ENCODE measurements at regions not wholly inside any gene's neighbourhood (a gene's known extent, or its start where the extent isn't known, plus 50 kb on each side); places are given as distances from the start of the nearest gene placed in this dataset.
"Not testable (repeated sequence)": the region's sequence is repeated elsewhere in the genome, so short reads cannot be mapped to it uniquely, and the experiment has no call there.

GRCh38 chr12:63337158-63337557, 186.2 kb upstream of the AVPR1A start:
- DNase-seq (ENCODE audit: missing footprints); intact Hi-C loops (cut with DNase I); ATAC-seq: not testable (repeated sequence)

GRCh38 chr12:63326260-63326659, 175.3 kb upstream of the AVPR1A start:
- intact Hi-C loops (cut with DNase I) = no loop called here
- no peak for ATAC-seq
- DNase-seq (ENCODE audit: missing footprints) = no peak

DNA sequence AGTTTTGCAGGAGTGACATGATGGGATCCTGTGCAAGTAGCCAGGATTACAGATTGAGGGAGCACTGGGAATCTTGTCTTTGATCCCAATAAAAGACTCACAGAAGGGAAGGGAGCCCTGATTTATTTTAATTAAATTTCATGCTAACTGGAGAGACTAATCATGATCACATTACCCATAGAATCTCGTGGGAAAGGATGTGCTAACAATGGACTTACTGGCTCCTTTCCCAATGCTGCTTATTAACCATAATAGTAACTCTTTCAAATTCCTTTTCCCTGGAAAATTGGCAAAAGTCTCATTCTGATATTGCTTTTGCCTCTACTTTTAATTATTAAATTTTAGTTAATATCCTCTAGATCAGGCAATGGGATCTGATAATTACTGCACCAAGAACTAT, 174.8 kb upstream of the AVPR1A start:
- intact Hi-C loops (cut with DNase I) = no loop called here
- DNase-seq (ENCODE audit: missing footprints) (no peak), ATAC-seq (no peak)

DNA sequence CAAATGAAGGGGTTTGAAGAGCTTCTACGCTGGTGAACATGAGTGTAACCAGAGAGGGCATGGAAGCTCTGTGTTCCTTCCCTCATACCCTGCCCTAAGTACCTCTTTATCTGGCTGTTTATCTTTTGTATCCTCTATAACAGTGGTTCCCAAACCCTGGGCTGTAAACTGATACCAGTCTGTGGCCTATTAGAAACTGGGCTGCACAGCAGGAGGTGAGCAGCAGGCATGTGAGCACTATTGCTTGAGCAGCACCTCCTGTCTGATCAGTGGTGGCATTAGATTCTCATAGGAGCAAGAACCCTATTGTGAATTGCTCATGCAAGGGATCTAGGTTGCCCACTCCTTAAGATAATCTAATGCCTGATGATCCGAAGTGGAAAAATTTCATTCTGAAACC, 172.9 kb upstream of the AVPR1A start:
- intact Hi-C loops (cut with DNase I) = no loop called here
- ATAC-seq (no peak), DNase-seq (ENCODE audit: missing footprints) (no peak)

DNA sequence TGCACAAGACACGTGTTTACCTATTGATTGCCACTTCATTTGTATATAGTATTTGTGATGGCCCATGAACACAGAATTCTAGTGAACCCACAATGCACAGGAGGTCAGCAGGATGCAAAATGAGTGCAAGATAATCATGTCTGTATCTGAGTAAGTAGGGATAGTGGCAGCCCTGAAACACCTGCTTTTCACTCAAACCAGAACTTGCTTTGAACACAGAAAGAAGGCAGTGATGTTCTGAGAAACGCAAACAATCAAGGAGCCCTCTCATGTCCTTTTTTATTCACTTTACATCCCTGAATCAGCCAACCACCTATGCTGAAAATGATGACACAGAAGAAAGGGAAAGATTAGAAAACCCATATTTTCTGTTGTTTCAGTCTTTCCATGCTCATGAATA, 170.4 kb upstream of the AVPR1A start:
- ATAC-seq (no peak), DNase-seq (ENCODE audit: missing footprints) (no peak)
- intact Hi-C loops (cut with DNase I) = no loop called here

- intact Hi-C loops (cut with DNase I) = no loop called here
- DNase-seq (ENCODE audit: missing footprints) = no peak
These were observed 169.1 kb upstream of the AVPR1A start for GRCh38 chr12:63319936-63320633.

GRCh38 chr12:63319386-63319785, 168.4 kb upstream of the AVPR1A start:
- intact Hi-C loops (cut with DNase I) = no loop called here
- DNase-seq (ENCODE audit: missing footprints) = no peak
- no peak for ATAC-seq

More at GRCh38 chr12:63319936-63320633, 169.1 kb upstream of the AVPR1A start:
- ATAC-seq = no peak

GRCh38 chr12:63318933-63319332, 167.9 kb upstream of the AVPR1A start:
- DNase-seq (ENCODE audit: missing footprints) = no peak
- intact Hi-C loops (cut with DNase I) = no loop called here
- no peak for ATAC-seq

- DNase-seq (ENCODE audit: missing footprints) (no peak), ATAC-seq (no peak)
- intact Hi-C loops (cut with DNase I) = no loop called here
These were observed 167.3 kb upstream of the AVPR1A start for GRCh38 chr12:63318313-63318712.

DNA sequence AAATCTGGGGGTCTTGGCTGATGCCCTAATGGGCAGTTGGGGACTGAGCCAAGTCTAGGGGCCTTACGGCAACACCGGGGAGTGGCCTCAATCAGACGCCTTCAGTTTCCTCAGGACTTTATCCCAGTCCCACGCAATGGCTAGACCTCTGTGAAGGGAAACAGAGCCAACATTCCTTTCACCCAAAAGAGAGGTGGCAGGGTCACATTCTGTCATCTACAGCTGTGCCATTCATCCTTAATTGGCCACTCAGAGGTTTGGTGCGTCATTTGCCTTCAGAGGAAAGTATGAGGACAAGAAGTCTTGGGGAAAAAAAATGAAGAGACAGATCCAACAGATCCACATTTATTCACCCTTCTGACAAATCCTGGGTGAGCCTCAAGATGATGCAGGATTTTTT, 166.9 kb upstream of the AVPR1A start:
- intact Hi-C loops (cut with DNase I) = no loop called here
- DNase-seq (ENCODE audit: missing footprints) = no peak
- ATAC-seq = no peak

DNA sequence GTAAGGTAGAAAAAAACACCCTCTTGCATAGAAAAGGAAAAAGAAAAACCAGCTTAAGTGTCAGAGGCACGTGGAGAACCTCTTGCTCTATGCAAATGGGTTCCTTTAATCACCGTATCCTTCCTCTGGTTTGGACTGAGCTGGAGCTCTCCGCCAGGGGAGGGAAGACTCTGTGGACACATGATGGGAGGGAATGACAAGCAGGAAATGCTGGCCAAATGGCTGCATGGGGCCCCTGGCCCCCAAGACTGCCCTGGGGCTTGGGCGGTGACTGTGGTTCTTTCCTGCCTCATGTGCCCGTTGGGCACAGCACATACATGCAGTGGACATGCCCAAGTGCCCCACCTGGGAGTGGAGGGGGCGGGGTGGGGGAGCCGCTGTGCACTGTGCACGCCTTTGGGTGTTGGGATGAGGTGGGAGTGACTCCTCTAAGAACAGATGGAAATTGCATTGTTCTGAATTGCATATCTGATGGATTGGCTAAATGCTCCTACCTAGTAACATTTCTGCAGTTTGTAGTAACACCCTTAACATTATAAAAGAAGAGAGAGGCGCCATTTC, 166.4 kb upstream of the AVPR1A start:
- DNase-seq (ENCODE audit: missing footprints) = no peak
- intact Hi-C loops (cut with DNase I) = no loop called here
- ATAC-seq = no peak

GRCh38 chr12:63313139-63313538, 162.1 kb upstream of the AVPR1A start:
- no peak for ATAC-seq
- no peak for DNase-seq (ENCODE audit: missing footprints)
- intact Hi-C loops (cut with DNase I) = no loop called here

- DNase-seq (ENCODE audit: missing footprints) (no peak), ATAC-seq (peak; percentile 49)
- intact Hi-C loops (cut with DNase I) = loop anchor here (10.0 kb wide), 1 partner anchor 164 kb away; no protein-coding TSS in a partner anchor
These were observed 157.7 kb upstream of the AVPR1A start for GRCh38 chr12:63308671-63309070.

- intact Hi-C loops (cut with DNase I) = loop anchor here (10.0 kb wide), 1 partner anchor 163 kb away; no protein-coding TSS in a partner anchor
- no peak for DNase-seq (ENCODE audit: missing footprints)
- ATAC-seq = no peak
These were observed 156.8 kb upstream of the AVPR1A start for GRCh38 chr12:63307849-63308248.

DNA sequence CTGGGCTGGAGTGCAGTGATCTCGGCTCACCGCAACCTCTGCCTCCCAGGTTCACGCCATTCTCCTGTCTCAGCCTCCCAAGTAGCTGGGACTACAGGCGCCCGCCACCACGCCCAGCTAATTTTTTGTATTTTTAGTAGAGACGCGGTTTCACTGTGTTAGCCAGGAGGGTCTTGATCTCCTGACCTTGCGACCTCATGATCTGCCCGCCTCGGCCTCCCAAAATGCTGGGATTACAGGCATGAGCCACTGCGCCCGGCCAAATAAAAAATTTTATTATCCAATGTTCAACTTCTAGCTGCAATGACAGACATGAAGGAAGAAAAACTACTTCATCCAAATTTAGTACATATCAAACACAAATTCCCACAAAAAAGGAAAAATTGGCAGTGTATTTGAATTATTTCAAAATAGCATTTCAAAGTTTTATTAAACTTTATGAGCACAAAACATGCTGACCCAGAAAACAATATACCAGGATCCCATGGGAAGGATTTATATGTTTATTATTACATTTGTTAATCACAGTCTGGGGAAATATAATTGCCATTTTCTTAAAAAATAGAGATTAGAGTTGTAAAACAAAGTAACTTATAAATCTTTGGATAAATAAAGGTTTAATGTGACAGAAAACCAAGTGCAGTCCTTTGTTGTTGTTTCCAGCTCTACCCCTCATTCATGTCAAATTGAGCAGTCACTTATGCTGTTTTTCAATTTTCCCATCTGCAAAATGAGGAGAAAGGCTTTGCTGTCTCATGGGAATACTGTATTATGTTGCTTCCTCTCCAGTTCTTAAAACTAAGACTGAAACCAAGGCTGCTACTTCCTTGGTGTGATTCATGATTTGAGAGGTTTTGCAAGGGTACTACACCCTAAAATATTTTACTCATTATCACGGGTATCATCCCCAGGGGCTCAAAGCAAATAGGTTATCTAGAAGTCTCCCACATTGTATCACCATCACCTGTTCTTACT, 155.2 kb upstream of the AVPR1A start:
- intact Hi-C loops (cut with DNase I) = loop anchor here (10.0 kb wide), 1 partner anchor 161 kb away; no protein-coding TSS in a partner anchor
- ATAC-seq = peak; percentile 63
- DNase-seq (ENCODE audit: missing footprints) = no peak

DNA sequence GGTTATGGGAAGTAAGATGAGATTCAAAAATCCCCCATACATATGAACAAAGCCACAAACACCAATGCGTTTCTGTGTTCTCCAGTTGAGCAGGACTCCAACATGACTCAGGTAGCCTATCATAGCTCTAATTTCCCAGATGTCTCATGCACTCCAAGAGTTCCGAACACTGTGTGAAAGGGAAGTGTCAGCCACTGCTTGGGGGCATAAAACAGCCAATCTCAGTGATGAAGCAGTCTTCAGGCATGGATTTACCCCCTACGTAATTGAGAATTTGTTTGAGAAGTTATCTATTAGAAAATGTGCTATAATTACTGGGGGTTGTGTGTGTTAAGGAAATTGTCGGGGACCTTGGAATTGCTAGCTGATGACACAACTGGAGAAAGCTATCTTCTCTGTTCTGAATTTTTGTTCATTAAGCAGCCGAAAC, 153.9 kb upstream of the AVPR1A start:
- DNase-seq (ENCODE audit: missing footprints) (no peak), ATAC-seq (no peak)
- intact Hi-C loops (cut with DNase I) = loop anchor here (10.0 kb wide), 1 partner anchor 160 kb away; no protein-coding TSS in a partner anchor

DNA sequence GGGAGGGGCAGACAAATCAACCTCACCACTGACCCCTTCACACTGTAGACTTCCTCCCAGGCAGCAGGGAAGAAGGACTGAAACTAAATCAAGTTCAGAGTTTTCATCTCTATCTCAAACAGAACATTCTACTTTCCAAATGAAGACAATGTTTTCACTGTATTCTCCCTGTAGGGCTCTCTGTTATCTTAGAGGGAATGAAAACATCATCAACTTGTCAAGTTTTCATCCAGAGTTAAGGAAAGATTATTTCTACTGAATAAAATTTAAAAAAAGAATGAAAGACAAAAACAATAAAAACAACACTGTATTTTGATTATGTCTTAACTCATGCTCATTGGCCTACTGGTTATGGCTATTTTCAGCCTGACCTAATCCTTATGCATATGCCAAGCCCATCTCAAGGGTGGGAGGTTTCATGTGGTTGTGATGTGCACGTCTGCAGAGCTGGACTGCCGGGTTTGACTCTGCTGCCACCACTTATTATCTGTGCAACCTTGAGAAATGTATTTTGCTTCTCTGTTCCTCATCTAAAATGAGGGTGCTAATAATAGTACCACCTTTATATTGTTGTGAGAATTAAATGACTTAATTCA, 152.0 kb upstream of the AVPR1A start:
- ATAC-seq = peak; percentile 40
- DNase-seq (ENCODE audit: missing footprints) = no peak
- intact Hi-C loops (cut with DNase I) = loop anchor here (10.0 kb wide), 1 partner anchor 158 kb away; no protein-coding TSS in a partner anchor

DNA sequence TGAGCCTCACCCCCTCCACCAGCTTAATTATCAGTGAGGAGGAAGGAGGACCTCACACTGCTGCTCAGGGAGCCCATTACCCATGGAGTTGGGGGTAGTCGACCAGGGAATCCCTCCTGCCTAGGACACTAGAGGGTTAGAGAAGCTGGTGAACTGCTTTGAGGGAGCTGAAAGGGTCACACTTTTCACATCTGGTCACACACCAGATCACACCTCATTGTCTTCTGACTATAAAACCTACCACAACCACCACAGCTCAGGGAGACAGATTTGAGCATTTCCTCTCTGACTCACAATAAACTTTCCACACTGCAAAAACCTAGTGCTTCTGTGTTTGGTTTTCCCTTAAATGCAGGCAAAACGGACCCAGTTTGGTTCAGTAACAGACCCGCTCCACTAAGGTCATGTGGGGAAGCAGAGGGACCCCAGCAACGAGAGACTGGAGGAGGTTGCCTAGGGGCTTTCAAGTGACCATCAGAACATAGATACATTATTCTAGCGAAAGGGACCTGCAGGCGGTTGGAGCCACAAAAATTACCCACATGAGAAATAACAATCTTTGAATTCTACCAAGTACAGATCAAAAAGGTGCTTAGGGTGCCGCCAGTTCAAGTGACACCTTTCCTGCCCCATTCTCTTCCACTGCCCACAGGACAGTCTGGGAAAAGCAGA, 151.4 kb upstream of the AVPR1A start:
- intact Hi-C loops (cut with DNase I) = loop anchor here (10.0 kb wide), 1 partner anchor 158 kb away; no protein-coding TSS in a partner anchor
- ATAC-seq (no peak), DNase-seq (ENCODE audit: missing footprints) (no peak)

All from Right ventricle myocardium inferior (tissue), 1 donor.